BLaER1 treated with 17β-estradiol and CSF1 and Interleukin-3, amounts not matched to agents 10 nM and 100 nM (cell line): ENCODE measurements at regions not wholly inside any gene's neighbourhood (a gene's known extent, or its start where the extent isn't known, plus 50 kb on each side); places are given as distances from the start of the nearest gene placed in this dataset.

Source experiments
- H3K27ac ChIP-seq, 11 experiments: shearing (Covaris generic); formaldehyde crosslinking; 2 replicates each; pipeline ENCODE4 v1.8.1; 2022
- H3K27me3 ChIP-seq, 11 experiments: shearing (Covaris generic); formaldehyde crosslinking; 2 replicates each; pipeline ENCODE4 v1.8.1; 2022
- H3K36me3 ChIP-seq, 11 experiments: shearing (Covaris generic); formaldehyde crosslinking; 2 replicates each; pipeline ENCODE4 v1.8.1; 2022
- H3K4me1 ChIP-seq, 10 experiments: shearing (Covaris generic); formaldehyde crosslinking; 2 replicates each; pipeline ENCODE4 v1.8.1; 2022
- H3K4me2 ChIP-seq, 11 experiments: shearing (Covaris generic); formaldehyde crosslinking; 2 replicates each; pipeline ENCODE4 v1.8.1; 2022
- H3K4me3 ChIP-seq, 10 experiments: shearing (Covaris generic); formaldehyde crosslinking; 2 replicates each; pipeline ENCODE4 v1.8.1; 2022
- H3K9ac ChIP-seq, 11 experiments: shearing (Covaris generic); formaldehyde crosslinking; 2 replicates each; pipeline ENCODE4 v1.8.1; 2022
- H3K9me3 ChIP-seq, 11 experiments: shearing (Covaris generic); formaldehyde crosslinking; replicated peaks in 1 of 11; 2 replicates each; pipeline ENCODE4 v1.8.1; 2022
- H4K20me1 ChIP-seq, 11 experiments: shearing (Covaris generic); formaldehyde crosslinking; 2 replicates each; pipeline ENCODE4 v1.8.1; 2022
- Cebpa-rat ChIP-seq, 11 experiments: shearing (Covaris generic); IDR thresholded peaks; 2 replicates each; pipeline ENCODE4 v1.8.1; 2022

- H3K4me2 ChIP-seq: no peak overlapping the region
- no peak overlapping the region for H3K4me3 ChIP-seq
- H3K27ac ChIP-seq: no peak overlapping the region
- H4K20me1 ChIP-seq: no peaks in the 10 kb centered on the region
- no peaks in the 10 kb centered on the region for H3K27me3 ChIP-seq
- H3K9me3 ChIP-seq: peaks cover 0 to 7% (median 5%) of the 10 kb centered on the region in 11 experiments; a peak in 7 of 22 replicates
- H3K4me1 ChIP-seq: no peaks in the 10 kb centered on the region
- no peak overlapping the region for H3K9ac ChIP-seq
- TF ChIP-seq Cebpa-rat (IDR thresholded peaks at IDR 0.05): no peak
- H3K36me3 ChIP-seq: no peaks in the 10 kb centered on the region
These were observed 68.3 kb upstream of the NR5A2 start for GRCh38 chr1:199959033-199959774.

- H3K36me3 ChIP-seq: no peaks in the 10 kb centered on the region
- H3K9ac ChIP-seq: no peak overlapping the region
- H4K20me1 ChIP-seq: no peaks in the 10 kb centered on the region
- H3K9me3 ChIP-seq: peaks cover 0 to 7% (median 5%) of the 10 kb centered on the region in 11 experiments; a peak in 7 of 22 replicates
- H3K27ac ChIP-seq: no peak overlapping the region
- no peaks in the 10 kb centered on the region for H3K27me3 ChIP-seq
- H3K4me3 ChIP-seq: no peak overlapping the region
- H3K4me2 ChIP-seq: no peak overlapping the region
- H3K4me1 ChIP-seq: no peaks in the 10 kb centered on the region
- TF ChIP-seq Cebpa-rat (IDR thresholded peaks at IDR 0.05): no peak
These were observed 67.8 kb upstream of the NR5A2 start for GRCh38 chr1:199959775-199960110.

DNA sequence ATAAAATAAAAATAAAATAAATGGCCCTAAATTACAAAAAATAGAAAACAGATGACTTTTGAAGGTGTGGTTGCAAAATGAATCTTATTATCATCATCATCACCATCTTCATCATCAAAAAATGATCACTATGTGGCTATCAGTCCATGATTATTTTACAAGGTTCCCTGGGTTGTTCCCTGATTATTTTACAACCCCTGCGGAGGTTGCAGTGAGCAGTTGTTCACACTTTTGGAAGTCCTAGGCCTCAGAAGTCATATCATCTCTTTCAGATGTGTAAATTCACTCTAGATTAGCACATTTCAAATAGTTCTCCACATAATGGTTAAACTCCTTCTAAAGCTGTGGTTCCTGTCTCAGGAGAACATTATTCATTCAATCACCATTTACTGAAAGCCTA lies 57.4 kb upstream of the NR5A2 start:
- Histone ChIP-seq H3K9me3 (no peaks in the 10 kb centered on the region), H3K4me2 (no peak overlapping the region), H4K20me1 (no peaks in the 10 kb centered on the region), H3K36me3 (no peaks in the 10 kb centered on the region), H3K9ac (no peak overlapping the region), H3K4me1 (no peaks in the 10 kb centered on the region), H3K27me3 (peaks cover 0 to 11% (median 0%) of the 10 kb centered on the region in 11 experiments; a peak in 2 of 22 replicates), H3K4me3 (no peak overlapping the region), H3K27ac (no peak overlapping the region)
- TF ChIP-seq Cebpa-rat (IDR thresholded peaks at IDR 0.05): no peak

DNA sequence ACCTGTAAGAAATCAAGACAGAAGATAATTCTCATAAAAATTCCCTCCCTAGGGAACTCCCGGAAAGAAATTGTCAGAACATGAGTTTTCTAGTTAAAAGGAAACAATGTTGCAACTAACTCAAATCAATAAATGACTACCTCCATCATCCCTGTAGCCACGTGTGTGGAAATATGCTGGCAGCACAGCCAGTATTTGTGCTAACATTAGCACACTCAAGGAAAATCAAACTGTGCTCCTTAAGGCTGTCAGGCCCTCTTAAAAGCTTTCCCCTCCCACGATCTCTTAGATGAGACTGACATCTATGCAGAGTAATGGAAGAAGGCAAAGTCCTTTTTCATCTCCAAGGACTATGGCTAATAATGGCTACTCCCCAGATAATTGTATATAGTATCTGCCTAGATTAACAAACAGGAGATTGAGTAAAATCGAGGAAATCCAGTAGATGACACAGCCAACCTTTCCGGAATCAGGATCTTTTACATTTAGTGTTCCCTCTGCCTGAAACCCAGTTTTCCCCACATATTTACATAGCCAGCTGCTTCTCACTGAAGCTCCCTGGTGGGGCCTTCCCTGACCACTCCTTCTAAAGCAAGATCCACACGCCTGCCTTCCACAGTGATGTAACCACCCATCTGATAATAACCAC lies 50.9 kb upstream of the NR5A2 start:
- H3K9me3 ChIP-seq: no peaks in the 10 kb centered on the region
- H3K36me3 ChIP-seq: no peaks in the 10 kb centered on the region
- peak overlapping the region; percentile 39 to 65 (median 55); a peak in 21 of 22 replicates for H3K4me2 ChIP-seq
- H3K4me3 ChIP-seq: no peak overlapping the region
- TF ChIP-seq Cebpa-rat (IDR thresholded peaks at IDR 0.05): no peak
- peaks cover 0 to 34% (median 0%) of the 10 kb centered on the region in 11 experiments; a peak in 7 of 22 replicates for H3K27me3 ChIP-seq
- H3K9ac ChIP-seq: no peak overlapping the region
- peaks cover 17 to 34% (median 28%) of the 10 kb centered on the region in 10 experiments for H3K4me1 ChIP-seq
- H3K27ac ChIP-seq: no peak overlapping the region
- H4K20me1 ChIP-seq: peaks cover 0 to 3% (median 0%) of the 10 kb centered on the region in 11 experiments; a peak in 1 of 22 replicates
